Hepatocyte (in vitro differentiated cells): ENCODE measurements at regions not wholly inside any gene's neighbourhood (a gene's known extent, or its start where the extent isn't known, plus 50 kb on each side); places are given as distances from the start of the nearest gene placed in this dataset.

ENCODE experiments used
- DNase-seq: peaks from one replicate; pipeline ENCODE4 v3.0.0-alpha.2; 2016; ENCODE audit warnings: low spot score
- H2AFZ ChIP-seq: fragments of 200-600 bp; sonication (generic); 2 replicates; pipeline ENCODE4 v1.6.0; 2016; ENCODE audit warnings: antibody characterized with exemption, mild to moderate bottlenecking
- H3K27ac ChIP-seq: fragments of 200-600 bp; sonication (generic); 2 replicates; pipeline ENCODE4 v1.5.1; 2016; ENCODE audit warnings: mild to moderate bottlenecking
- H3K27me3 ChIP-seq: fragments of 200-600 bp; sonication (generic); 2 replicates; pipeline ENCODE4 v1.6.1; 2016
- H3K36me3 ChIP-seq: fragments of 200-600 bp; sonication (generic); replicated peaks from 2 replicates; pipeline ENCODE4 v1.5.1; 2016; ENCODE audit warnings: low read depth; ENCODE audit not compliant: insufficient read depth
- H3K4me1 ChIP-seq: fragments of 200-600 bp; sonication (generic); 2 replicates; pipeline ENCODE4 v1.5.1; 2016; ENCODE audit warnings: mild to moderate bottlenecking, moderate library complexity; ENCODE audit not compliant: insufficient read depth
- H3K4me2 ChIP-seq: fragments of 200-600 bp; sonication (generic); 2 replicates; pipeline ENCODE4 v1.6.0; 2016
- H3K4me3 ChIP-seq: fragments of 200-600 bp; sonication (generic); 2 replicates; pipeline ENCODE4 v1.5.1; 2016; ENCODE audit warnings: mild to moderate bottlenecking
- H3K79me2 ChIP-seq: fragments of 200-600 bp; sonication (generic); 2 replicates; pipeline ENCODE4 v1.6.0; 2017; ENCODE audit warnings: mild to moderate bottlenecking
- H3K9me2 ChIP-seq: fragments of 200-600 bp; sonication (generic); replicated peaks from 2 replicates; pipeline ENCODE4 v1.6.0; 2017; ENCODE audit warnings: mild to moderate bottlenecking; ENCODE audit not compliant: insufficient read depth
- H3K9me3 ChIP-seq: fragments of 200-600 bp; sonication (generic); 2 replicates; pipeline ENCODE4 v1.5.1; 2016; ENCODE audit warnings: low read depth, mild to moderate bottlenecking
- H4K20me1 ChIP-seq: fragments of 200-600 bp; sonication (generic); 2 replicates; pipeline ENCODE4 v1.6.0; 2016; ENCODE audit warnings: mild to moderate bottlenecking; ENCODE audit not compliant: insufficient read depth, poor library complexity, severe bottlenecking
- CTCF ChIP-seq: fragments of 200-600 bp; sonication (generic); IDR thresholded peaks from 2 replicates; pipeline ENCODE4 v1.5.1; 2016; ENCODE audit warnings: antibody characterized with exemption, mild to moderate bottlenecking; ENCODE audit not compliant: poor library complexity
- EZH2 ChIP-seq: fragments of 200-600 bp; sonication (generic); IDR thresholded peaks from 2 replicates; pipeline ENCODE4 v1.6.1; 2016; ENCODE audit warnings: antibody characterized with exemption, mild to moderate bottlenecking, borderline replicate concordance
- EZH2phosphoT487 ChIP-seq: fragments of 200-600 bp; sonication (generic); IDR thresholded peaks from one replicate; pipeline ENCODE4 v1.6.1; 2018; ENCODE audit warnings: antibody characterized with exemption, mild to moderate bottlenecking, low read depth, moderate library complexity; ENCODE audit not compliant: unreplicated experiment, severe bottlenecking
- WGBS: methylation state at CpG from one replicate; pipeline ENCODE4 v1.1.6; 2016; ENCODE audit warnings: low lambda C conversion rate; ENCODE audit errors: missing lambda C conversion rate; 5-methylcytosine and 5-hydroxymethylcytosine counted together

- Histone ChIP-seq H3K4me3 (no peak overlapping the region), H3K79me2 (no peaks in the 10 kb centered on the region), H3K4me1 (no peaks in the 10 kb centered on the region), H3K27ac (no peak overlapping the region), H3K4me2 (no peak overlapping the region), H3K9me2 (no peaks in the 10 kb centered on the region), H2AFZ (no peak overlapping the region), H4K20me1 (no peaks in the 10 kb centered on the region), H3K36me3 (no peaks in the 10 kb centered on the region), H3K27me3 (no peaks in the 10 kb centered on the region), H3K9me3 (no peaks in the 10 kb centered on the region)
- no peak for TF ChIP-seq EZH2
- TF ChIP-seq EZH2phosphoT487 = no peak
- TF ChIP-seq CTCF = no peak
- 62% methylated on average over 4 of the region's 4 CpGs for WGBS
- DNase-seq = no peak
Observed at GRCh38 chrX:95678679-95679078, 1006.0 kb upstream of the DIAPH2 start.

GRCh38 chrX:95693365-95693764 lies 991.3 kb upstream of the DIAPH2 start:
- Histone ChIP-seq H3K36me3 (no peaks in the 10 kb centered on the region), H3K9me2 (no peaks in the 10 kb centered on the region), H3K4me3 (no peak overlapping the region), H3K27ac (no peak overlapping the region), H4K20me1 (no peaks in the 10 kb centered on the region), H3K4me1 (no peaks in the 10 kb centered on the region), H3K27me3 (no peaks in the 10 kb centered on the region), H3K79me2 (no peaks in the 10 kb centered on the region), H3K9me3 (no peaks in the 10 kb centered on the region), H2AFZ (no peak overlapping the region), H3K4me2 (no peak overlapping the region)
- no peak for TF ChIP-seq EZH2
- TF ChIP-seq EZH2phosphoT487 = no peak
- no peak for TF ChIP-seq CTCF
- no peak for DNase-seq
- 64% methylated on average over 2 of the region's 2 CpGs for WGBS

- no peaks in the 10 kb centered on the region for H3K79me2 ChIP-seq
- H3K27me3 ChIP-seq = no peaks in the 10 kb centered on the region
- H3K9me2 ChIP-seq = no peaks in the 10 kb centered on the region
- no peaks in the 10 kb centered on the region for H3K36me3 ChIP-seq
- H3K4me2 ChIP-seq = no peak overlapping the region
- no peak overlapping the region for H3K4me3 ChIP-seq
- H3K4me1 ChIP-seq = no peaks in the 10 kb centered on the region
- no peak for DNase-seq
- no peak for TF ChIP-seq EZH2phosphoT487
- TF ChIP-seq CTCF = no peak
- TF ChIP-seq EZH2 = no peak
- H3K9me3 ChIP-seq = no peaks in the 10 kb centered on the region
- WGBS = 67% methylated on average over 1 of the region's 1 CpG
- H3K27ac ChIP-seq = no peak overlapping the region
- H2AFZ ChIP-seq = no peak overlapping the region
- no peaks in the 10 kb centered on the region for H4K20me1 ChIP-seq
Observed at GRCh38 chrX:95703696-95704095, 980.9 kb upstream of the DIAPH2 start.

GRCh38 chrX:95716841-95717240 lies 967.8 kb upstream of the DIAPH2 start:
- Histone ChIP-seq H2AFZ (no peak overlapping the region), H3K9me2 (no peaks in the 10 kb centered on the region), H3K4me3 (no peak overlapping the region), H3K27me3 (no peaks in the 10 kb centered on the region), H3K27ac (no peak overlapping the region), H3K36me3 (no peaks in the 10 kb centered on the region), H3K4me1 (no peaks in the 10 kb centered on the region), H4K20me1 (no peaks in the 10 kb centered on the region), H3K4me2 (no peak overlapping the region), H3K9me3 (no peaks in the 10 kb centered on the region), H3K79me2 (no peaks in the 10 kb centered on the region)
- DNase-seq = no peak
- WGBS = 75% methylated on average over 4 of the region's 4 CpGs
- TF ChIP-seq EZH2phosphoT487 (no peak), EZH2 (no peak), CTCF (no peak)
